RWPE2 (cell line): ENCODE measurements at regions not wholly inside any gene's neighbourhood (a gene's known extent, or its start where the extent isn't known, plus 50 kb on each side); places are given as distances from the start of the nearest gene placed in this dataset.

ENCODE experiments used
- ATAC-seq: fragments of 200-7000 bp; cut with Tn5 transposase; 3 replicates; pipeline ENCODE4 v1.9.1; 2021; ENCODE audit warnings: low read depth
- DNase-seq: peaks from one replicate; pipeline ENCODE4 v3.0.0-alpha.2; 2020; ENCODE audit warnings: low spot score
- H3K27ac ChIP-seq: fragments of 450-650 bp; 2 replicates; pipeline ENCODE4 v1.5.1; 2017; ENCODE audit warnings: mild to moderate bottlenecking; ENCODE audit not compliant: poor library complexity, severe bottlenecking
- H3K27me3 ChIP-seq: fragments of 250-450 bp; sonication (Bioruptor Pico); 2 replicates; pipeline ENCODE4 v1.5.1; 2021; ENCODE audit warnings: mild to moderate bottlenecking, moderate library complexity; ENCODE audit not compliant: insufficient read depth, poor library complexity, severe bottlenecking
- H3K36me3 ChIP-seq: fragments of 250-450 bp; sonication (Bioruptor Pico); 2 replicates; pipeline ENCODE4 v1.5.1; 2020; ENCODE audit warnings: low read depth, mild to moderate bottlenecking, moderate library complexity
- H3K4me1 ChIP-seq: fragments of 250-450 bp; sonication (Bioruptor Pico); 2 replicates; pipeline ENCODE4 v1.5.1; 2021; ENCODE audit warnings: mild to moderate bottlenecking, moderate library complexity; ENCODE audit not compliant: insufficient read depth, poor library complexity, severe bottlenecking
- H3K4me3 ChIP-seq: fragments of 250-450 bp; sonication (Bioruptor Pico); 2 replicates; pipeline ENCODE4 v1.5.1; 2021; ENCODE audit warnings: mild to moderate bottlenecking, moderate library complexity; ENCODE audit not compliant: severe bottlenecking
- H3K9me3 ChIP-seq: fragments of 250-450 bp; sonication (Bioruptor Pico); 2 replicates; pipeline ENCODE4 v1.5.1; 2021; ENCODE audit warnings: mild to moderate bottlenecking, moderate library complexity; ENCODE audit not compliant: severe bottlenecking
- CTCF ChIP-seq: fragments of 450-650 bp; IDR thresholded peaks from one replicate; pipeline ENCODE4 v1.5.1; 2017; ENCODE audit warnings: mild to moderate bottlenecking, moderate library complexity; ENCODE audit not compliant: poor library complexity, severe bottlenecking

GRCh38 chr9:79040671-79041070 is 531.1 kb upstream of the TLE4 start:
- no peaks in the 10 kb centered on the region for H3K27me3 ChIP-seq
- no peaks in the 10 kb centered on the region for H3K4me1 ChIP-seq
- DNase-seq, result no peak
- TF ChIP-seq CTCF, result no peak
- no peak for ATAC-seq
- no peaks in the 10 kb centered on the region for H3K36me3 ChIP-seq
- H3K9me3 ChIP-seq, result no peaks in the 10 kb centered on the region
- no peak overlapping the region for H3K4me3 ChIP-seq
- H3K27ac ChIP-seq, result no peak overlapping the region

GRCh38 chr9:79041266-79041665 is 530.5 kb upstream of the TLE4 start:
- Histone ChIP-seq H3K27ac (no peak overlapping the region), H3K36me3 (no peaks in the 10 kb centered on the region), H3K4me1 (no peaks in the 10 kb centered on the region), H3K4me3 (no peak overlapping the region), H3K27me3 (no peaks in the 10 kb centered on the region), H3K9me3 (no peaks in the 10 kb centered on the region)
- no peak for TF ChIP-seq CTCF
- no peak for DNase-seq
- ATAC-seq, result no peak

- no peaks in the 10 kb centered on the region for H3K36me3 ChIP-seq
- no peaks in the 10 kb centered on the region for H3K9me3 ChIP-seq
- ATAC-seq, result no peak
- TF ChIP-seq CTCF, result no peak
- no peaks in the 10 kb centered on the region for H3K27me3 ChIP-seq
- DNase-seq, result no peak
- H3K4me1 ChIP-seq, result no peaks in the 10 kb centered on the region
- no peak overlapping the region for H3K4me3 ChIP-seq
- H3K27ac ChIP-seq, result no peak overlapping the region
Measured at GRCh38 chr9:79043916-79044315, 527.8 kb upstream of the TLE4 start.

- TF ChIP-seq CTCF, result no peak
- no peaks in the 10 kb centered on the region for H3K27me3 ChIP-seq
- no peaks in the 10 kb centered on the region for H3K36me3 ChIP-seq
- DNase-seq (no peak), ATAC-seq (no peak)
- H3K4me3 ChIP-seq, result no peak overlapping the region
- H3K27ac ChIP-seq, result no peak overlapping the region
- H3K4me1 ChIP-seq, result no peaks in the 10 kb centered on the region
- no peaks in the 10 kb centered on the region for H3K9me3 ChIP-seq
Measured at GRCh38 chr9:79046401-79046800, 525.4 kb upstream of the TLE4 start.

- Histone ChIP-seq H3K4me1 (no peaks in the 10 kb centered on the region), H3K36me3 (no peaks in the 10 kb centered on the region), H3K27ac (no peak overlapping the region), H3K27me3 (no peaks in the 10 kb centered on the region), H3K4me3 (no peak overlapping the region), H3K9me3 (no peaks in the 10 kb centered on the region)
- no peak for TF ChIP-seq CTCF
- DNase-seq (no peak), ATAC-seq (no peak)
Measured at GRCh38 chr9:79049371-79049770, 522.4 kb upstream of the TLE4 start.
